Activated CD8-positive, alpha-beta T cell treated with anti-CD3 and anti-CD28 coated beads for 36 hours (primary cell): ENCODE measurements at regions not wholly inside any gene's neighbourhood (a gene's known extent, or its start where the extent isn't known, plus 50 kb on each side); places are given as distances from the start of the nearest gene placed in this dataset.
"Not testable (repeated sequence)": the region's sequence is repeated elsewhere in the genome, so short reads cannot be mapped to it uniquely, and the experiment has no call there.

Experiments used
- ATAC-seq: fragments of 200-7000 bp; cut with Tn5 transposase; one replicate; pipeline ENCODE4 v1.10.0; 2021; ENCODE audit warnings: mild to moderate bottlenecking, moderate library complexity
- CTCF ChIA-PET: fragments of 350-600 bp; sonication (Branson Sonifier 250); formaldehyde crosslinking; loops from one replicate; lab custom pipeline; 2021; ENCODE audit warnings: antibody characterized with exemption; lab: Charles Lee
- POLR2A ChIA-PET: fragments of 350-600 bp; sonication (Branson Sonifier 250); formaldehyde crosslinking; loops from one replicate; lab custom pipeline; 2021; ENCODE audit warnings: antibody characterized with exemption; lab: Charles Lee
- DNase-seq: peaks from one replicate; pipeline ENCODE4 v3.0.0-alpha.2; 2020
- H3K27ac Mint-ChIP-seq: one replicate; pipeline ENCODE4 v1.8.0; 2021; ENCODE audit warnings: mild to moderate bottlenecking, mixed read lengths
- H3K27me3 Mint-ChIP-seq: one replicate; pipeline ENCODE4 v1.8.0; 2021; ENCODE audit warnings: mixed read lengths
- H3K36me3 Mint-ChIP-seq: one replicate; pipeline ENCODE4 v1.8.0; 2021; ENCODE audit warnings: low read depth, mixed read lengths
- H3K4me1 Mint-ChIP-seq: one replicate; pipeline ENCODE4 v1.8.0; 2021; ENCODE audit warnings: low read depth, mixed read lengths
- H3K4me3 Mint-ChIP-seq: one replicate; pipeline ENCODE4 v1.8.0; 2021; ENCODE audit warnings: mild to moderate bottlenecking, moderate library complexity, mixed read lengths
- H3K9me3 Mint-ChIP-seq: one replicate; pipeline ENCODE4 v1.8.0; 2021; ENCODE audit warnings: mixed read lengths
- CTCF ChIP-seq: fragments of 200-600 bp; IDR thresholded peaks from one replicate; pipeline ENCODE4 v1.8.0; 2022; ENCODE audit warnings: antibody characterized with exemption, mild to moderate bottlenecking
- intact Hi-C: fragments of 100-400 bp; cut with micrococcal nuclease; formaldehyde crosslinking; loops from one replicate; pipeline ENCODE4 v1.10.0; 2022

- Mint-ChIP-seq H3K27ac (no peak overlapping the region), H3K27me3 (peaks cover 13% of the 10 kb centered on the region), H3K4me3 (no peak overlapping the region), H3K4me1 (no peaks in the 10 kb centered on the region), H3K36me3 (no peaks in the 10 kb centered on the region), H3K9me3 (no peaks in the 10 kb centered on the region)
- intact Hi-C loops, result no loop called here
- CTCF ChIA-PET, result no interaction called here
- ATAC-seq, result no peak
- POLR2A ChIA-PET, result no interaction called here
- DNase-seq, result no peak
- TF ChIP-seq CTCF, result no peak
Measured at GRCh38 chr6:15816661-15817060, 153.8 kb upstream of the DTNBP1 start.

GRCh38 chr6:15813698-15814097, 150.9 kb upstream of the DTNBP1 start:
- CTCF ChIA-PET, result interaction anchor here (0.6 to 1.0 kb wide), 3 partner anchors 18 to 80 kb away, joined by 3 read pairs; no protein-coding TSS in a partner anchor
- DNase-seq, POLR2A ChIA-PET, intact Hi-C loops, H3K27ac Mint-ChIP-seq, H3K4me1 Mint-ChIP-seq, H3K9me3 Mint-ChIP-seq, ATAC-seq, H3K4me3 Mint-ChIP-seq, H3K36me3 Mint-ChIP-seq: not testable (repeated sequence)
- H3K27me3 Mint-ChIP-seq, result peaks cover 13% of the 10 kb centered on the region

DNA sequence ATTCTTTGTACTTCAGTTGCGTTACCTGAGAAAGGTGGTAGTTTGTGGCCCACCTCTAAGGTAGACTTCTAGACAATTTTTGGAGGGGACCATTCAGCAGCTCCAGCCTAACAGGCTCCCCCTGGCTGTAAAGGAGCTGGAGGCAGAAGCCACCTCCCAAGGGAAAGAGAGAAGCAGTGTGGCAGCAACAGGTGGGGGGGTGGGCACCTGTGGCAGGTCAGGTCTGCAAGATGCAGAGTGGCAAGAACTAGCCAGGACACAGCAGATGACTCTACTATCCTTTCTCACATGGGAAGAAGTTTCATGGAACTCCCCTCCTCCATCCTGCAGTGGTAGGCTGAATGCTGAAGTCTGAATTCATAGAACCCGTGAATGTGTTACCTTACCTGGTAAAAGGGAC, 148.3 kb upstream of the DTNBP1 start:
- ATAC-seq, result no peak
- no peaks in the 10 kb centered on the region for H3K36me3 Mint-ChIP-seq
- POLR2A ChIA-PET, result no interaction called here
- H3K27me3 Mint-ChIP-seq, result peaks cover 13% of the 10 kb centered on the region
- H3K27ac Mint-ChIP-seq, result no peak overlapping the region
- TF ChIP-seq CTCF, result no peak
- intact Hi-C loops, result no loop called here
- H3K4me1 Mint-ChIP-seq, result no peaks in the 10 kb centered on the region
- DNase-seq, result no peak
- no peaks in the 10 kb centered on the region for H3K9me3 Mint-ChIP-seq
- no peak overlapping the region for H3K4me3 Mint-ChIP-seq
- CTCF ChIA-PET, result interaction anchor here (0.9 to 1.5 kb wide), 3 partner anchors 19 to 372 kb away, joined by 3 to 4 read pairs (median 4); no protein-coding TSS in a partner anchor

- Mint-ChIP-seq H3K4me3 (no peak overlapping the region), H3K27me3 (peaks cover 13% of the 10 kb centered on the region), H3K4me1 (no peaks in the 10 kb centered on the region), H3K9me3 (no peaks in the 10 kb centered on the region), H3K36me3 (no peaks in the 10 kb centered on the region), H3K27ac (no peak overlapping the region)
- intact Hi-C loops, result no loop called here
- ChIA-PET CTCF (interaction anchor here (0.9 to 1.5 kb wide), 3 partner anchors 19 to 372 kb away, joined by 3 to 4 read pairs (median 4); no protein-coding TSS in a partner anchor), POLR2A (no interaction called here)
- DNase-seq, result no peak
- no peak for TF ChIP-seq CTCF
- no peak for ATAC-seq
Measured at GRCh38 chr6:15810618-15811017, 147.8 kb upstream of the DTNBP1 start.

GRCh38 chr6:15809367-15809766, 146.5 kb upstream of the DTNBP1 start:
- DNase-seq (no peak), ATAC-seq (no peak)
- TF ChIP-seq CTCF, result no peak
- no peak overlapping the region for H3K4me3 Mint-ChIP-seq
- H3K9me3 Mint-ChIP-seq, result no peaks in the 10 kb centered on the region
- CTCF ChIA-PET, result interaction anchor here (0.6 to 1.5 kb wide), 2 partner anchors 12 to 20 kb away, joined by 3 to 4 read pairs; no protein-coding TSS in a partner anchor
- H3K27ac Mint-ChIP-seq, result no peak overlapping the region
- no peaks in the 10 kb centered on the region for H3K36me3 Mint-ChIP-seq
- H3K27me3 Mint-ChIP-seq, result peaks cover 6% of the 10 kb centered on the region
- no peaks in the 10 kb centered on the region for H3K4me1 Mint-ChIP-seq
- intact Hi-C loops, result no loop called here
- POLR2A ChIA-PET, result no interaction called here
